ENCODE measurements at regions not wholly inside any gene's neighbourhood (a gene's known extent, or its start where the extent isn't known, plus 50 kb on each side); places are given as distances from the start of the nearest gene placed in this dataset.

- no peaks in the 10 kb centered on the region for H3K36me3 ChIP-seq (ENCODE audit: control insufficient read depth in 2 of 2, extremely low read depth in 1 of 2, insufficient read depth in 2 of 2, low read length in 2 of 2)
- H3K4me1 ChIP-seq (ENCODE audit: control insufficient read depth, extremely low read depth, insufficient read depth, low read length) = no peaks in the 10 kb centered on the region
- no peaks in the 10 kb centered on the region for H3K9me1 ChIP-seq (ENCODE audit: control insufficient read depth, extremely low read depth, insufficient read depth, low read length)
- H3K4me2 ChIP-seq (ENCODE audit: control insufficient read depth, extremely low read depth, insufficient read depth, low read depth, low read length) = no peak overlapping the region
- H4K20me1 ChIP-seq (ENCODE audit: control insufficient read depth, extremely low read depth, insufficient read depth, low read length) = no peaks in the 10 kb centered on the region
- no peak overlapping the region for H3K4me3 ChIP-seq (ENCODE audit: control insufficient read depth in 2 of 3, extremely low read depth in 1 of 3, insufficient read depth in 2 of 3, low read depth in 1 of 3, low read length in 3 of 3)
- H2AFZ ChIP-seq (ENCODE audit: control insufficient read depth, low read length) = no peak overlapping the region
- no peaks in the 10 kb centered on the region for H3K27me3 ChIP-seq (ENCODE audit: control insufficient read depth, extremely low read depth, insufficient read depth, low read length)
- no peak overlapping the region for H3K9ac ChIP-seq (ENCODE audit: control insufficient read depth, extremely low read depth, insufficient read depth, low read length)
- H3K79me2 ChIP-seq (ENCODE audit: control insufficient read depth, insufficient read depth, low read length) = no peaks in the 10 kb centered on the region
- H3K9me3 ChIP-seq (ENCODE audit: control insufficient read depth, low read depth, low read length) = no peaks in the 10 kb centered on the region
- FAIRE-seq = no peak
- H3K27ac ChIP-seq (ENCODE audit: control insufficient read depth, insufficient read depth, low read length) = no peak overlapping the region
- dilution Hi-C loops (cut with MboI; ENCODE audit: extremely low pct_ligation_motif_present, low sequenced_read_pairs) = no loop called here
- TF ChIP-seq CTCF (optimal IDR thresholded peaks at IDR 0.05 in 1 of 3, IDR thresholded peaks at IDR 0.05 in 1 of 3, conservative IDR thresholded peaks at IDR 0.05 in 1 of 3; ENCODE audit: extremely low read depth in 1 of 3, insufficient read depth in 2 of 3, low read length in 3 of 3) (no peak), EZH2 (IDR thresholded peaks at IDR 0.05; ENCODE audit: low read length) (no peak)
- DNase-seq (ENCODE audit: low read depth, low spot score) = no peak
Measured at GRCh38 chr11:25938952-25939351, 393.0 kb upstream of the ANO3 start.

- TF ChIP-seq EZH2 (IDR thresholded peaks at IDR 0.05; ENCODE audit: low read length) = no peak
- no peak for TF ChIP-seq CTCF (optimal IDR thresholded peaks at IDR 0.05 in 1 of 3, IDR thresholded peaks at IDR 0.05 in 1 of 3, conservative IDR thresholded peaks at IDR 0.05 in 1 of 3; ENCODE audit: extremely low read depth in 1 of 3, insufficient read depth in 2 of 3, low read length in 3 of 3)
- Histone ChIP-seq H3K9me1 (ENCODE audit: control insufficient read depth, extremely low read depth, insufficient read depth, low read length) (no peaks in the 10 kb centered on the region), H2AFZ (ENCODE audit: control insufficient read depth, low read length) (no peak overlapping the region), H3K27ac (ENCODE audit: control insufficient read depth, insufficient read depth, low read length) (no peak overlapping the region), H3K9ac (ENCODE audit: control insufficient read depth, extremely low read depth, insufficient read depth, low read length) (no peak overlapping the region), H3K4me2 (ENCODE audit: control insufficient read depth, extremely low read depth, insufficient read depth, low read depth, low read length) (no peak overlapping the region), H3K4me1 (ENCODE audit: control insufficient read depth, extremely low read depth, insufficient read depth, low read length) (no peaks in the 10 kb centered on the region), H3K79me2 (ENCODE audit: control insufficient read depth, insufficient read depth, low read length) (no peaks in the 10 kb centered on the region), H3K27me3 (ENCODE audit: control insufficient read depth, extremely low read depth, insufficient read depth, low read length) (no peaks in the 10 kb centered on the region), H4K20me1 (ENCODE audit: control insufficient read depth, extremely low read depth, insufficient read depth, low read length) (no peaks in the 10 kb centered on the region), H3K36me3 (ENCODE audit: control insufficient read depth in 2 of 2, extremely low read depth in 1 of 2, insufficient read depth in 2 of 2, low read length in 2 of 2) (no peaks in the 10 kb centered on the region), H3K4me3 (ENCODE audit: control insufficient read depth in 2 of 3, extremely low read depth in 1 of 3, insufficient read depth in 2 of 3, low read depth in 1 of 3, low read length in 3 of 3) (no peak overlapping the region), H3K9me3 (ENCODE audit: control insufficient read depth, low read depth, low read length) (no peaks in the 10 kb centered on the region)
- dilution Hi-C loops (cut with MboI; ENCODE audit: extremely low pct_ligation_motif_present, low sequenced_read_pairs) = no loop called here
- no peak for DNase-seq (ENCODE audit: low read depth, low spot score)
- FAIRE-seq = no peak
Measured at GRCh38 chr11:25939691-25940090, 392.2 kb upstream of the ANO3 start.

All from keratinocyte (primary cell).